ENCODE measurements at regions not wholly inside any gene's neighbourhood (a gene's known extent, or its start where the extent isn't known, plus 50 kb on each side); places are given as distances from the start of the nearest gene placed in this dataset.

DNA sequence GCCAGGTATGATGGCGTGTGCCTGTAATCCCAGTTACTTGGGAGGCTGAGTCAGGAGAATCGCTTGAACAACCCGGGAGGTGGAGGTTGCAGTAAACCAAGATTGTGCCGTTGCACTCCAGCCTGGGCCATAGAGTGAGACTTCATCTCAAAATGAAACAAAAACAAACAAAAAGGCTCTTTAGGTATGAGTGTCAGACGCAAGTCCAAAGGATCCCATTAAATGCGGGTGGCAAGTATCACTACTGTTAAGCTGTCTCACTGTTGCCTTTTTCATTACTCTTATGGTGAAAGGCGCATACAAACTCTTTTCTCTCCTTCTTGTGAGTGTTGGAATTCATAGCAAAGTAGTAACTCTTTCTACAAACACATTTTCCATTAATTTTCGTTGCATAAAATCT is 688.5 kb upstream of the CHD1 start:
- no peak for TF ChIP-seq EZH2 (IDR thresholded peaks at IDR 0.05; ENCODE audit: borderline replicate concordance, low read depth, low read length, severe bottlenecking)
- TF ChIP-seq, protein P1, sequence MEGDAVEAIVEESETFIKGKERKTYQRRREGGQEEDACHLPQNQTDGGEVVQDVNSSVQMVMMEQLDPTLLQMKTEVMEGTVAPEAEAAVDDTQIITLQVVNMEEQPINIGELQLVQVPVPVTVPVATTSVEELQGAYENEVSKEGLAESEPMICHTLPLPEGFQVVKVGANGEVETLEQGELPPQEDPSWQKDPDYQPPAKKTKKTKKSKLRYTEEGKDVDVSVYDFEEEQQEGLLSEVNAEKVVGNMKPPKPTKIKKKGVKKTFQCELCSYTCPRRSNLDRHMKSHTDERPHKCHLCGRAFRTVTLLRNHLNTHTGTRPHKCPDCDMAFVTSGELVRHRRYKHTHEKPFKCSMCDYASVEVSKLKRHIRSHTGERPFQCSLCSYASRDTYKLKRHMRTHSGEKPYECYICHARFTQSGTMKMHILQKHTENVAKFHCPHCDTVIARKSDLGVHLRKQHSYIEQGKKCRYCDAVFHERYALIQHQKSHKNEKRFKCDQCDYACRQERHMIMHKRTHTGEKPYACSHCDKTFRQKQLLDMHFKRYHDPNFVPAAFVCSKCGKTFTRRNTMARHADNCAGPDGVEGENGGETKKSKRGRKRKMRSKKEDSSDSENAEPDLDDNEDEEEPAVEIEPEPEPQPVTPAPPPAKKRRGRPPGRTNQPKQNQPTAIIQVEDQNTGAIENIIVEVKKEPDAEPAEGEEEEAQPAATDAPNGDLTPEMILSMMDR (IDR thresholded peaks at IDR 0.05; ENCODE audit: borderline replicate concordance, extremely low read depth, low read length, poor library complexity, severe bottlenecking): no peak
- Histone ChIP-seq H4K20me1 (ENCODE audit: insufficient read depth, low read length) (no peaks in the 10 kb centered on the region), H3K9ac (ENCODE audit: low read depth, low read length) (no peak overlapping the region), H3K4me1 (ENCODE audit: insufficient read depth, low read length) (no peaks in the 10 kb centered on the region), H3K4me3 (ENCODE audit: low read depth in 1 of 2, low read length in 2 of 2) (no peak overlapping the region), H3K27me3 (ENCODE audit: insufficient read depth, low read length, poor library complexity) (peaks cover 2% of the 10 kb centered on the region), H3K4me2 (ENCODE audit: insufficient read depth, low read length) (no peak overlapping the region), H3K36me3 (ENCODE audit: insufficient read depth, low read length) (no peaks in the 10 kb centered on the region), H3K27ac (ENCODE audit: low read length) (no peak overlapping the region), H3K9me3 (ENCODE audit: insufficient read depth, low read length, severe bottlenecking) (no peaks in the 10 kb centered on the region), H3K79me2 (ENCODE audit: insufficient read depth, low read length) (no peaks in the 10 kb centered on the region), H2AFZ (ENCODE audit: low read depth, low read length) (no peak overlapping the region)
- ATAC-seq (ENCODE audit: insufficient read depth, low read depth) (no peak), DNase-seq (no peak)

GRCh38 chr5:99614888-99615287 is 686.1 kb upstream of the CHD1 start:
- DNase-seq: no peak
- Histone ChIP-seq H3K9me3 (ENCODE audit: insufficient read depth, low read length, severe bottlenecking) (no peaks in the 10 kb centered on the region), H3K36me3 (ENCODE audit: insufficient read depth, low read length) (no peaks in the 10 kb centered on the region), H3K4me2 (ENCODE audit: insufficient read depth, low read length) (no peak overlapping the region), H3K4me3 (ENCODE audit: low read depth in 1 of 2, low read length in 2 of 2) (no peak overlapping the region), H3K4me1 (ENCODE audit: insufficient read depth, low read length) (no peaks in the 10 kb centered on the region), H3K9ac (ENCODE audit: low read depth, low read length) (no peak overlapping the region), H3K27me3 (ENCODE audit: insufficient read depth, low read length, poor library complexity) (no peaks in the 10 kb centered on the region), H4K20me1 (ENCODE audit: insufficient read depth, low read length) (no peaks in the 10 kb centered on the region), H2AFZ (ENCODE audit: low read depth, low read length) (no peak overlapping the region), H3K79me2 (ENCODE audit: insufficient read depth, low read length) (no peaks in the 10 kb centered on the region), H3K27ac (ENCODE audit: low read length) (no peak overlapping the region)
- TF ChIP-seq EZH2 (IDR thresholded peaks at IDR 0.05; ENCODE audit: borderline replicate concordance, low read depth, low read length, severe bottlenecking): no peak
- TF ChIP-seq, protein P1 (IDR thresholded peaks at IDR 0.05; ENCODE audit: borderline replicate concordance, extremely low read depth, low read length, poor library complexity, severe bottlenecking): no peak
- ATAC-seq (ENCODE audit: insufficient read depth, low read depth): no peak

DNA sequence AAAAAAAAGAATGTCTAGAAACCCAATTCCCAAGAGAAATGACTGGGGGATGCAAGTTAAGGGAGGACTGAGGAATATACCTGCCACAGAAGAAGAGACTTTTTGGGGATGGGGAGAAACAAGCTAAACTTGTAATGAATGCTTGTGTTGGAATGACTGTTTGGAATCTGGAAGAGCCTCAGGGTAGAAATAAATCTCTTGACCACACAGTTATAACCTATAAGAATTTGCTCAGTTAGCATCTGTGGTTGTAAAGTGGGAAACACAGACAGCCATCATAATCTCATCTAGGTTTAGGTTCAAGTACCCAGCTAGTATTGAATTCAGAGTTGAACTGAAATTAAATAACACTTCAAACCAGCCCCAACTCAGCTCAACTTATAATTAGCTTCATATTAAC is 678.3 kb upstream of the CHD1 start:
- Histone ChIP-seq H3K79me2 (ENCODE audit: insufficient read depth, low read length) (no peaks in the 10 kb centered on the region), H3K4me1 (ENCODE audit: insufficient read depth, low read length) (peaks cover 3% of the 10 kb centered on the region; the same call in 1 of the 2 replicates), H3K27ac (ENCODE audit: low read length) (no peak overlapping the region), H3K4me3 (ENCODE audit: low read depth in 1 of 2, low read length in 2 of 2) (no peak overlapping the region), H2AFZ (ENCODE audit: low read depth, low read length) (no peak overlapping the region), H3K36me3 (ENCODE audit: insufficient read depth, low read length) (no peaks in the 10 kb centered on the region), H4K20me1 (ENCODE audit: insufficient read depth, low read length) (no peaks in the 10 kb centered on the region), H3K27me3 (ENCODE audit: insufficient read depth, low read length, poor library complexity) (no peaks in the 10 kb centered on the region), H3K9ac (ENCODE audit: low read depth, low read length) (no peak overlapping the region), H3K4me2 (ENCODE audit: insufficient read depth, low read length) (no peak overlapping the region), H3K9me3 (ENCODE audit: insufficient read depth, low read length, severe bottlenecking) (no peaks in the 10 kb centered on the region)
- no peak for TF ChIP-seq EZH2 (IDR thresholded peaks at IDR 0.05; ENCODE audit: borderline replicate concordance, low read depth, low read length, severe bottlenecking)
- TF ChIP-seq, protein P1 (IDR thresholded peaks at IDR 0.05; ENCODE audit: borderline replicate concordance, extremely low read depth, low read length, poor library complexity, severe bottlenecking): no peak
- DNase-seq (no peak), ATAC-seq (ENCODE audit: insufficient read depth, low read depth) (no peak)

DNA sequence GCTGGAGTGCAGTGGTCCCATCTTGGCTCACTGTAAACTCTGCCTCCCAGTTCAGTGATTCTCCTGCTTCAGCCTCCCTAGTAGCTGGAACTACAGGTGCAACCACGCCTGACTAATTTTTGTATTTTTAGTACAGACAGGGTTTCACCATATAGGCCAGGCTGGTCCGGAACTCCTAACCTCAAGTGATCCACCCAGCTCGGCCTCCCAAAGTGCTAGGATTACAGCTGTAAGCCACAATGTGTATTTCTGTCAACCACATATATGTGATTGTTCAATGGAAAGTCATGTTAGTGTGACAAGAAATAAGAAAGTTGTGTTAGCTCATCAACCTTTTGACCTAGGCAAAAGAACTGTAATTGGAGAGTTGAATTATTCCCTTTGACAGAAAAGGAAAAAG is 677.1 kb upstream of the CHD1 start:
- H3K36me3 ChIP-seq (ENCODE audit: insufficient read depth, low read length): no peaks in the 10 kb centered on the region
- DNase-seq: no peak
- no peaks in the 10 kb centered on the region for H3K27me3 ChIP-seq (ENCODE audit: insufficient read depth, low read length, poor library complexity)
- no peaks in the 10 kb centered on the region for H3K79me2 ChIP-seq (ENCODE audit: insufficient read depth, low read length)
- H3K9me3 ChIP-seq (ENCODE audit: insufficient read depth, low read length, severe bottlenecking): no peaks in the 10 kb centered on the region
- no peak overlapping the region for H2AFZ ChIP-seq (ENCODE audit: low read depth, low read length)
- ATAC-seq (ENCODE audit: insufficient read depth, low read depth): no peak
- no peaks in the 10 kb centered on the region for H4K20me1 ChIP-seq (ENCODE audit: insufficient read depth, low read length)
- H3K9ac ChIP-seq (ENCODE audit: low read depth, low read length): no peak overlapping the region
- H3K4me3 ChIP-seq (ENCODE audit: low read depth in 1 of 2, low read length in 2 of 2): no peak overlapping the region
- no peak overlapping the region for H3K27ac ChIP-seq (ENCODE audit: low read length)
- TF ChIP-seq EZH2 (IDR thresholded peaks at IDR 0.05; ENCODE audit: borderline replicate concordance, low read depth, low read length, severe bottlenecking): no peak
- TF ChIP-seq, protein P1 (IDR thresholded peaks at IDR 0.05; ENCODE audit: borderline replicate concordance, extremely low read depth, low read length, poor library complexity, severe bottlenecking): no peak
- H3K4me1 ChIP-seq (ENCODE audit: insufficient read depth, low read length): peaks cover 11% of the 10 kb centered on the region
- no peak overlapping the region for H3K4me2 ChIP-seq (ENCODE audit: insufficient read depth, low read length)
